Nephron (organoid): ENCODE measurements at regions not wholly inside any gene's neighbourhood (a gene's known extent, or its start where the extent isn't known, plus 50 kb on each side); places are given as distances from the start of the nearest gene placed in this dataset.

Experiments used
- H3K27ac Mint-ChIP-seq, 3 experiments: 2 replicates each; pipeline ENCODE4 v1.8.0; 2020; ENCODE audit warnings: mixed read lengths in 3 of 3, mild to moderate bottlenecking in 2 of 3, moderate library complexity in 1 of 3
- H3K27me3 Mint-ChIP-seq: 2 replicates; pipeline ENCODE4 v1.8.0; 2021; ENCODE audit warnings: low read depth, mild to moderate bottlenecking, moderate library complexity, mixed read lengths
- H3K36me3 Mint-ChIP-seq: 2 replicates; pipeline ENCODE4 v1.8.0; 2020; ENCODE audit warnings: low read depth, mixed read lengths
- H3K4me1 Mint-ChIP-seq: 2 replicates; pipeline ENCODE4 v1.8.0; 2020; ENCODE audit warnings: mixed read lengths
- H3K4me3 Mint-ChIP-seq, 3 experiments: 2 replicates each; pipeline ENCODE4 v1.8.0; 2020; ENCODE audit warnings: mild to moderate bottlenecking in 3 of 3, mixed read lengths in 3 of 3, moderate library complexity in 2 of 3
- H3K9me3 Mint-ChIP-seq: 2 replicates; pipeline ENCODE4 v1.8.0; 2020; ENCODE audit warnings: mixed read lengths
- CTCF ChIP-seq, 3 experiments: fragments of 200-600 bp; sonication (generic); IDR thresholded peaks; one replicate each; pipeline ENCODE4 v1.5.0; 2021; ENCODE audit warnings: antibody characterized with exemption in 3 of 3; ENCODE audit not compliant: unreplicated experiment in 3 of 3

DNA sequence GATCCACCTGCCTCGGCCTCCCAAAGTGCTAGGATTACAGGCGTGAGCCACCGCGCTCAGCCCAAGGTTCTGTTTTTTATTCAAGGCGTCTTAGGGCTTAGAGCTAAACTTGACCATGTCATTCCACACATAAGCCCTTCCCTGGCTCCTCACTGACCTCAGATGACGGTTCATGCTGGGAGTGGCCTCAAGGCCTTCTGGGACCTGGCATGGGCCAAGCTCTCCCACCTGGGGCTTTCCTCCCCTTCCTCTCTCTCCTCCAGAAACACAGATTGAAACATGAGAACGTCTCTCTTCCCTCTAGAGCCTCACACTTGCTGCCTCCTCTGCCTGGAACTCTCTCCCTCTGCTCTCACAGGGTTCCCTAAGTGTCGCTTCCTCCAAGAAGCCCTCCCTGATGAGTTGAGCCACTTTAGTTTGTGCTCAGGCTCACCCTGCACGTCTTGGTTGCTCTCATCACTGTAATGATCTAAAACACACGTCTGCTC is 155.6 kb upstream of the IER5L start:
- Mint-ChIP-seq H3K27me3 (peaks cover 4% of the 10 kb centered on the region), H3K36me3 (no peaks in the 10 kb centered on the region), H3K27ac (peak overlapping the region in 2 of 3 experiments; percentile 91 to 99), H3K4me3 (peak overlapping the region; percentile 18 to 38 (median 22)), H3K9me3 (no peaks in the 10 kb centered on the region), H3K4me1 (peaks cover 60% of the 10 kb centered on the region)
- no peak for TF ChIP-seq CTCF (IDR thresholded peaks at IDR 0.05; ENCODE audit: unreplicated experiment in 3 of 3)

DNA sequence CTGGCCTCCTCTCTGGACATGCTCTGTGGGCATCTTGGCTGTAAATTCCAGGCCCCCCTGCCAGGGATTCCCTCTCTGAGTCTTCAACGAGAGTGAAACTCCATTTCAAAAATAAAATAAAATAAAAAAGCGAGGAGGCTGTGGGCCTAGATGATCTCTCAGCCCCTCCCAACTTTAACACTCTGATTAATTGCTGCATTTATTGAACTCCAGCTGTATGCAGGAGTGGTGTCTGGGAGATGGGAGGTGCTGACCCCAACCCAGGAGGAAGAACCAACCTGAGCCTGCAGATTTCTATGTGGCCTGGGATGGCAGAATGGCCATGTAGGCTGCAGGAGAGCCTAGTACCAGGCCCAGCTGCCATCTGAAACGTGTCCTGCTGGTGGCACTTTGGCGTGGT is 154.5 kb upstream of the IER5L start:
- Mint-ChIP-seq H3K4me1 (peaks cover 64% of the 10 kb centered on the region), H3K27ac (peak overlapping the region in 2 of 3 experiments; percentile 96 to 98), H3K27me3 (no peaks in the 10 kb centered on the region), H3K4me3 (no peak overlapping the region), H3K36me3 (no peaks in the 10 kb centered on the region), H3K9me3 (no peaks in the 10 kb centered on the region)
- no peak for TF ChIP-seq CTCF (IDR thresholded peaks at IDR 0.05; ENCODE audit: unreplicated experiment in 3 of 3)

DNA sequence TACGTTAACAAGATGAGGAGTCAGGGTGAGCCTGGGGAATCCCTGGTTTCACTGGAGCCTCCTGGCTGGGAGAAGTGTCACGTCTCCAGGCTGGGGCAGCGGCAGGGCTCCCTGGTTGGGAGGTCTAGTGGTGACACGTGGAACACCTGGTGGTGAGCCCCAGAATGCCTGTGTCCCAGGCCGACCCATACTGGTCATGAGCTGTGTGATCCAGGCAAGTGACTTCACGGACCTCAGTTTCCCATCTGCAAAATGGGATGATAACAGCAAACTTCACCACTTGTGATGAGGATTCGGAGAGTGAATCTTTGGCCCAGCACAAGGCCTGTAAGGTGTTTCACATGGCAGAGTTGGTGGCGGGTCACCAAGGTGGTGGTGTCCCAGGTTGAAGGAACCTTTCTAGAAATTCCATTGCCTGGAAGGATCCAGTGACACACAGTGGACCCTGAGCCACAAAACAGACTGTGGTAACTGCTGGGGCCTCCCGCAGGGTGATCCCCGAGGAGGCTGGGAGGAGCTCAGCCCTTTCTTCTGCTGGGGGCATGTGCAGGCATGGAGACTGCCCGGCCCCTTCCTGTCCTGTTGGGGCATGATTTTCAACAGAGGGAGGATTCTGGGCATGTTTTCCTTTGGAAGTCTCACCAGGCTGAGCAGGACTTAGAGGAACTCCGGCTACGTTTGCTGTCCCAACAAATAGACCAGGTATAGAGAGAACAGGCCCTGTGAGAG is 153.9 kb upstream of the IER5L start:
- no peaks in the 10 kb centered on the region for H3K36me3 Mint-ChIP-seq
- H3K9me3 Mint-ChIP-seq: no peaks in the 10 kb centered on the region
- no peak overlapping the region for H3K4me3 Mint-ChIP-seq
- no peaks in the 10 kb centered on the region for H3K27me3 Mint-ChIP-seq
- no peak for TF ChIP-seq CTCF (IDR thresholded peaks at IDR 0.05; ENCODE audit: unreplicated experiment in 3 of 3)
- peaks cover 66% of the 10 kb centered on the region for H3K4me1 Mint-ChIP-seq
- H3K27ac Mint-ChIP-seq: peak overlapping the region in 2 of 3 experiments; percentile 96 to 98

- Mint-ChIP-seq H3K36me3 (no peaks in the 10 kb centered on the region), H3K27me3 (no peaks in the 10 kb centered on the region), H3K9me3 (no peaks in the 10 kb centered on the region), H3K4me1 (peaks cover 61% of the 10 kb centered on the region), H3K4me3 (no peak overlapping the region), H3K27ac (peak overlapping the region in 2 of 3 experiments; percentile 75 to 98)
- TF ChIP-seq CTCF (IDR thresholded peaks at IDR 0.05; ENCODE audit: unreplicated experiment in 3 of 3): no peak
Measured at GRCh38 chr9:129331493-129331765, 153.4 kb upstream of the IER5L start.

DNA sequence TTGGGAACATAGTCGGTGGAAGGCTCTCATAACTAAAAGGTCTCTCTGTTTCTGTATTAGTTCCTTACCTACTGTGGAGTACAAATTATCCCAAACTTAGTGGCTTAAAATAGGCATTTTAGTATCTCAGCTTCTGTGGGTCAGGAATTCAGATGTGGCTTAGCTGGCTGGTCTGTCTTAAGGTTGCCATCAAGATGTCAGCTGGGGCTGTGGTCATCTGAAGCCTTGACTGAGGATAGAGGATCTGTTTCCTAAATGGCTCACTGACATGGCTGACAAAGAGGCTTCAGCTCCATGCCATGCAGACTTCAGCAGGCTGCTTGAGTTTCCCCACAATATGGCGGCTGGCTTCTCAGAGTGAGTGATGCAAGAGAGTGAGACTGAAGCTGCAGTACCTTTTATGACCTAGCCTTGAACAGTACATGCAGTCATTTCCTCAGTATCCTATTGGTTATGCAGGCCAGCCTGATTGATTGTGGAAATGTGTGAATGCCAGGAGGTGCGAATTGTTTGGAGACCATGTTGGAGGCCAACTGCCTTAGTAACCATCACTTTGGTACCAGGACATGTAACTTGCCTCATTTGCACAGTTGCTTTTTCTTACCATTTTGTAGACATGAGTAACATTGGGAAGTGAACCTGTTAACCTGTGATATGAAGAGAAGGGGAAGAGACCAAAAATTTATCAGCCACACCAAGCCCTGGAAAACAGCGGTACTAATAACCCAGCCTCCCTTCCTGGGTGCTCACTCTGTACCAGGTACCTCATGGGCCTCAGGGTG is 152.8 kb upstream of the IER5L start:
- Mint-ChIP-seq H3K9me3 (no peaks in the 10 kb centered on the region), H3K27ac (peak overlapping the region in 2 of 3 experiments; percentile 75 to 98), H3K4me3 (no peak overlapping the region), H3K4me1 (peaks cover 57% of the 10 kb centered on the region), H3K27me3 (no peaks in the 10 kb centered on the region), H3K36me3 (no peaks in the 10 kb centered on the region)
- TF ChIP-seq CTCF (IDR thresholded peaks at IDR 0.05; ENCODE audit: unreplicated experiment in 3 of 3): no peak
